ENCODE measurements at regions not wholly inside any gene's neighbourhood (a gene's known extent, or its start where the extent isn't known, plus 50 kb on each side); places are given as distances from the start of the nearest gene placed in this dataset.

DNA sequence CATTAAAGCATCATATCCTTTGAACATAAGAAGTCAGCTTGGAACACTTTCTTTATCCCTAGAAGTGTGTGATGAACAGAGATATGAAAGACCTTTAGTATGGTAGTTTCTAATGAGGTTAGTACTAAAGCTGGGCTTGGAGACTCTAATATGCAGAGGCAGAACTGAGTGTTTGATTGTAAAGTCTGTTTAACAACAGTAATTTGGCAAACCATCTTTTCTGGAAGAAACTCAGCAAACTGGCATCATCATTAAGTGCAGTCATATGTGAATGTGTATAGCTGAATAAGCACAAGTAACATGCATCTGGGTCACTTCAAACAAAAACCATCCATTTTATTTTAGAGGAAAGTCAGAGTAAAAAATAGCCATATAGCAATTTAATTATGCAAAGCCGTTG is 385.9 kb upstream of the MAD2L1 start (continued):
- TF ChIP-seq, protein P1, sequence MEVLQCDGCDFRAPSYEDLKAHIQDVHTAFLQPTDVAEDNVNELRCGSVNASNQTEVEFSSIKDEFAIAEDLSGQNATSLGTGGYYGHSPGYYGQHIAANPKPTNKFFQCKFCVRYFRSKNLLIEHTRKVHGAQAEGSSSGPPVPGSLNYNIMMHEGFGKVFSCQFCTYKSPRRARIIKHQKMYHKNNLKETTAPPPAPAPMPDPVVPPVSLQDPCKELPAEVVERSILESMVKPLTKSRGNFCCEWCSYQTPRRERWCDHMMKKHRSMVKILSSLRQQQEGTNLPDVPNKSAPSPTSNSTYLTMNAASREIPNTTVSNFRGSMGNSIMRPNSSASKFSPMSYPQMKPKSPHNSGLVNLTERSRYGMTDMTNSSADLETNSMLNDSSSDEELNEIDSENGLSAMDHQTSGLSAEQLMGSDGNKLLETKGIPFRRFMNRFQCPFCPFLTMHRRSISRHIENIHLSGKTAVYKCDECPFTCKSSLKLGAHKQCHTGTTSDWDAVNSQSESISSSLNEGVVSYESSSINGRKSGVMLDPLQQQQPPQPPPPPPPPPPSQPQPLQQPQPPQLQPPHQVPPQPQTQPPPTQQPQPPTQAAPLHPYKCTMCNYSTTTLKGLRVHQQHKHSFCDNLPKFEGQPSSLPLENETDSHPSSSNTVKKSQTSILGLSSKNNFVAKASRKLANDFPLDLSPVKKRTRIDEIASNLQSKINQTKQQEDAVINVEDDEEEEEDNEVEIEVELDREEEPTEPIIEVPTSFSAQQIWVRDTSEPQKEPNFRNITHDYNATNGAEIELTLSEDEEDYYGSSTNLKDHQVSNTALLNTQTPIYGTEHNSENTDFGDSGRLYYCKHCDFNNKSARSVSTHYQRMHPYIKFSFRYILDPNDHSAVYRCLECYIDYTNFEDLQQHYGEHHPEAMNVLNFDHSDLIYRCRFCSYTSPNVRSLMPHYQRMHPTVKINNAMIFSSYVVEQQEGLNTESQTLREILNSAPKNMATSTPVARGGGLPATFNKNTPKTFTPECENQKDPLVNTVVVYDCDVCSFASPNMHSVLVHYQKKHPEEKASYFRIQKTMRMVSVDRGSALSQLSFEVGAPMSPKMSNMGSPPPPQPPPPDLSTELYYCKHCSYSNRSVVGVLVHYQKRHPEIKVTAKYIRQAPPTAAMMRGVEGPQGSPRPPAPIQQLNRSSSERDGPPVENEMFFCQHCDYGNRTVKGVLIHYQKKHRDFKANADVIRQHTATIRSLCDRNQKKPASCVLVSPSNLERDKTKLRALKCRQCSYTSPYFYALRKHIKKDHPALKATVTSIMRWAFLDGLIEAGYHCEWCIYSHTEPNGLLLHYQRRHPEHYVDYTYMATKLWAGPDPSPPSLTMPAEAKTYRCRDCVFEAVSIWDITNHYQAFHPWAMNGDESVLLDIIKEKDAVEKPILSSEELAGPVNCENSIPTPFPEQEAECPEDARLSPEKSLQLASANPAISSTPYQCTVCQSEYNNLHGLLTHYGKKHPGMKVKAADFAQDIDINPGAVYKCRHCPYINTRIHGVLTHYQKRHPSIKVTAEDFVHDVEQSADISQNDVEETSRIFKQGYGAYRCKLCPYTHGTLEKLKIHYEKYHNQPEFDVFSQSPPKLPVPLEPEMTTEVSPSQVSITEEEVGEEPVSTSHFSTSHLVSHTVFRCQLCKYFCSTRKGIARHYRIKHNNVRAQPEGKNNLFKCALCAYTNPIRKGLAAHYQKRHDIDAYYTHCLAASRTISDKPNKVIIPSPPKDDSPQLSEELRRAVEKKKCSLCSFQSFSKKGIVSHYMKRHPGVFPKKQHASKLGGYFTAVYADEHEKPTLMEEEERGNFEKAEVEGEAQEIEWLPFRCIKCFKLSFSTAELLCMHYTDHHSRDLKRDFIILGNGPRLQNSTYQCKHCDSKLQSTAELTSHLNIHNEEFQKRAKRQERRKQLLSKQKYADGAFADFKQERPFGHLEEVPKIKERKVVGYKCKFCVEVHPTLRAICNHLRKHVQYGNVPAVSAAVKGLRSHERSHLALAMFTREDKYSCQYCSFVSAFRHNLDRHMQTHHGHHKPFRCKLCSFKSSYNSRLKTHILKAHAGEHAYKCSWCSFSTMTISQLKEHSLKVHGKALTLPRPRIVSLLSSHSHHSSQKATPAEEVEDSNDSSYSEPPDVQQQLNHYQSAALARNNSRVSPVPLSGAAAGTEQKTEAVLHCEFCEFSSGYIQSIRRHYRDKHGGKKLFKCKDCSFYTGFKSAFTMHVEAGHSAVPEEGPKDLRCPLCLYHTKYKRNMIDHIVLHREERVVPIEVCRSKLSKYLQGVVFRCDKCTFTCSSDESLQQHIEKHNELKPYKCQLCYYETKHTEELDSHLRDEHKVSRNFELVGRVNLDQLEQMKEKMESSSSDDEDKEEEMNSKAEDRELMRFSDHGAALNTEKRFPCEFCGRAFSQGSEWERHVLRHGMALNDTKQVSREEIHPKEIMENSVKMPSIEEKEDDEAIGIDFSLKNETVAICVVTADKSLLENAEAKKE (CRISPR knock-in tag; IDR thresholded peaks at IDR 0.05) = no peak
- TF ChIP-seq POLR2AphosphoS5 (IDR thresholded peaks at IDR 0.05; ENCODE audit: low read depth) = no peak
- TF ChIP-seq, protein P2, sequence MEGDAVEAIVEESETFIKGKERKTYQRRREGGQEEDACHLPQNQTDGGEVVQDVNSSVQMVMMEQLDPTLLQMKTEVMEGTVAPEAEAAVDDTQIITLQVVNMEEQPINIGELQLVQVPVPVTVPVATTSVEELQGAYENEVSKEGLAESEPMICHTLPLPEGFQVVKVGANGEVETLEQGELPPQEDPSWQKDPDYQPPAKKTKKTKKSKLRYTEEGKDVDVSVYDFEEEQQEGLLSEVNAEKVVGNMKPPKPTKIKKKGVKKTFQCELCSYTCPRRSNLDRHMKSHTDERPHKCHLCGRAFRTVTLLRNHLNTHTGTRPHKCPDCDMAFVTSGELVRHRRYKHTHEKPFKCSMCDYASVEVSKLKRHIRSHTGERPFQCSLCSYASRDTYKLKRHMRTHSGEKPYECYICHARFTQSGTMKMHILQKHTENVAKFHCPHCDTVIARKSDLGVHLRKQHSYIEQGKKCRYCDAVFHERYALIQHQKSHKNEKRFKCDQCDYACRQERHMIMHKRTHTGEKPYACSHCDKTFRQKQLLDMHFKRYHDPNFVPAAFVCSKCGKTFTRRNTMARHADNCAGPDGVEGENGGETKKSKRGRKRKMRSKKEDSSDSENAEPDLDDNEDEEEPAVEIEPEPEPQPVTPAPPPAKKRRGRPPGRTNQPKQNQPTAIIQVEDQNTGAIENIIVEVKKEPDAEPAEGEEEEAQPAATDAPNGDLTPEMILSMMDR (conservative IDR thresholded peaks at IDR 0.05; ENCODE audit: low read depth in 2 of 2) = no peak
- no peak for TF ChIP-seq EZH2phosphoT487 (IDR thresholded peaks at IDR 0.05; ENCODE audit: unreplicated experiment)
- TF ChIP-seq STAT1 (IDR thresholded peaks at IDR 0.05; ENCODE audit: unreplicated experiment) = no peak
- TF ChIP-seq NANOG (IDR thresholded peaks at IDR 0.05; ENCODE audit: borderline replicate concordance) = no peak
- no peak for TF ChIP-seq ZNF331 (CRISPR knock-in tag; IDR thresholded peaks at IDR 0.05; ENCODE audit: low read depth)

DNA sequence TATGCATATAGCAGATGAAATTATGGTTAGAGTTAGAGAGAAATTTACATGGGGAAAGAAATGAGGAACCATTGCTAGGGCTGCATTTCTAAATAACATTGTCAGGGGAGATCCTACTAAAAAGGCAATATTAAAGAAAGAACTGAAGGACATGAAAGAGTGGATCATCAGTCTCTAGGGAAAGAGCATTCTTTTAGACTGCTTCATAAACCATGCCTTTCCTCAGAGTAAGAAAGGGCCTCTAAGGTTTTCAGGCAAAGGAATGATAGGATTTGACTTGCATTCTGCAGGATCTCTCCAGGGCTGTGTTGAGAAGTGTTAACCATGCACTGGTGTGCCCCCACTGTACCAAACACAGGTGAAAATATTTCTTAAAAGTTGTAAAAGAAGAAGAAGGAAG is 385.4 kb upstream of the MAD2L1 start:
- H3K4me2 ChIP-seq = no peak overlapping the region
- H3K27ac ChIP-seq (ENCODE audit: low read depth) = no peak overlapping the region
- H3F3A ChIP-seq (replicated peaks; ENCODE audit: low read depth) = no peaks in the 10 kb centered on the region
- H3K9me2 ChIP-seq (ENCODE audit: insufficient read depth) = no peaks in the 10 kb centered on the region
- no peak for DNase-seq (ENCODE audit: low spot score)
- no peaks in the 10 kb centered on the region for H3K36me3 ChIP-seq (ENCODE audit: insufficient read depth)
- no peak overlapping the region for H3K27ac Mint-ChIP-seq
- no peaks in the 10 kb centered on the region for H3K27me3 Mint-ChIP-seq (ENCODE audit: insufficient read depth, low read depth, poor library complexity)
- no peaks in the 10 kb centered on the region for H3K36me3 Mint-ChIP-seq (ENCODE audit: low read depth)
- H3K27me3 ChIP-seq (ENCODE audit: insufficient read depth) = no peaks in the 10 kb centered on the region
- no peaks in the 10 kb centered on the region for H3K9me3 Mint-ChIP-seq
- no peak overlapping the region for H3K4me3 Mint-ChIP-seq
- H3K4me3 ChIP-seq = no peak overlapping the region
- no peaks in the 10 kb centered on the region for H3K4me1 ChIP-seq (ENCODE audit: insufficient read depth)
- no peaks in the 10 kb centered on the region for H3K4me1 Mint-ChIP-seq
- no peaks in the 10 kb centered on the region for H3K79me2 ChIP-seq (replicated peaks; ENCODE audit: insufficient read depth)
- no peaks in the 10 kb centered on the region for H4K20me1 ChIP-seq (replicated peaks; ENCODE audit: insufficient read depth)
- H2AFZ ChIP-seq = peak overlapping the region; percentile 38; the same call in 1 of the 2 replicates
- ATAC-seq = no peak
- no peak for TF ChIP-seq POLR2AphosphoS5 (IDR thresholded peaks at IDR 0.05; ENCODE audit: low read depth)
- no peak for TF ChIP-seq EZH2phosphoT487 (IDR thresholded peaks at IDR 0.05; ENCODE audit: unreplicated experiment)
- TF ChIP-seq NANOG (IDR thresholded peaks at IDR 0.05; ENCODE audit: borderline replicate concordance) = no peak
- no peak for TF ChIP-seq STAT1 (IDR thresholded peaks at IDR 0.05; ENCODE audit: unreplicated experiment)
- no peak for TF ChIP-seq EZH2 (IDR thresholded peaks at IDR 0.05; ENCODE audit: low read depth, unreplicated experiment)
- TF ChIP-seq ZNF114 (CRISPR knock-in tag; IDR thresholded peaks at IDR 0.05) = no peak
- TF ChIP-seq, protein P2 (conservative IDR thresholded peaks at IDR 0.05; ENCODE audit: low read depth in 2 of 2) = no peak
- no peak for TF ChIP-seq JUNB (IDR thresholded peaks at IDR 0.05; ENCODE audit: unreplicated experiment)
